Body of pancreas (tissue), 4 donors: ENCODE measurements at regions not wholly inside any gene's neighbourhood (a gene's known extent, or its start where the extent isn't known, plus 50 kb on each side); places are given as distances from the start of the nearest gene placed in this dataset.

Experiments
- ATAC-seq: fragments of 150-250 bp; one replicate; pipeline ENCODE4 v1.9.1; 2016
- DNase-seq, 4 donors: peaks; one replicate each; pipeline ENCODE4 v3.0.0-alpha.2; 2019
- H3K27ac ChIP-seq, 4 donors: fragments of 200-600 bp; sonication (generic); 1 replicate in 3 of 4; 2 replicates in 1 of 4; pipeline versions ENCODE4 v1.5.1 to v1.6.1; 2016 to 2019; ENCODE audit warnings: mild to moderate bottlenecking in 1 of 4, mixed read lengths in 1 of 4, moderate library complexity in 1 of 4
- H3K27me3 ChIP-seq, 2 donors: fragments of 200-600 bp; sonication (generic); one replicate each; pipeline ENCODE4 v1.6.0; 2016; ENCODE audit warnings: mild to moderate bottlenecking in 1 of 2
- H3K36me3 ChIP-seq, 2 donors: fragments of 200-600 bp; sonication (generic); replicated peaks in 1 of 2; 2 replicates each; pipeline ENCODE4 v1.5.1; 2016; ENCODE audit warnings: low read depth in 2 of 2; ENCODE audit not compliant: insufficient read depth in 1 of 2
- H3K4me1 ChIP-seq: fragments of 200-600 bp; sonication (generic); one replicate; pipeline ENCODE4 v1.6.0; 2016
- H3K4me3 ChIP-seq, 2 donors: fragments of 200-600 bp; sonication (generic); 1 replicate in 1 of 2; 2 replicates in 1 of 2; pipeline ENCODE4 v1.5.1; 2016 to 2019
- H3K9me3 ChIP-seq, 3 donors: fragments of 200-600 bp; sonication (generic); 1 replicate in 2 of 3; 2 replicates in 1 of 3; pipeline ENCODE4 v1.5.1; 2016
- POLR2A ChIP-seq, 3 donors: fragments of 450-650 bp; IDR thresholded peaks; one replicate each; pipeline ENCODE4 v1.6.1; 2016; ENCODE audit warnings: antibody characterized with exemption in 3 of 3, mild to moderate bottlenecking in 2 of 3
- WGBS, 2 donors: methylation state at CpG; one replicate each; pipeline ENCODE4 v1.1.5; 2017; 5-methylcytosine and 5-hydroxymethylcytosine counted together
- intact Hi-C: fragments of 100-400 bp; cut with DNase I; formaldehyde crosslinking; loops from one replicate; pipeline ENCODE4 v1.15.1; 2023
- TF ChIP-seq, protein P1 (sequence below), 7 experiments: fragments of 450-650 bp in 4 of 7; fragments of 200-600 bp in 3 of 7; sonication (generic) in 3 of 7; IDR thresholded peaks; one replicate each; pipeline ENCODE4 v1.5.1; 2016 to 2019; ENCODE audit warnings: antibody characterized with exemption in 7 of 7

DNA sequence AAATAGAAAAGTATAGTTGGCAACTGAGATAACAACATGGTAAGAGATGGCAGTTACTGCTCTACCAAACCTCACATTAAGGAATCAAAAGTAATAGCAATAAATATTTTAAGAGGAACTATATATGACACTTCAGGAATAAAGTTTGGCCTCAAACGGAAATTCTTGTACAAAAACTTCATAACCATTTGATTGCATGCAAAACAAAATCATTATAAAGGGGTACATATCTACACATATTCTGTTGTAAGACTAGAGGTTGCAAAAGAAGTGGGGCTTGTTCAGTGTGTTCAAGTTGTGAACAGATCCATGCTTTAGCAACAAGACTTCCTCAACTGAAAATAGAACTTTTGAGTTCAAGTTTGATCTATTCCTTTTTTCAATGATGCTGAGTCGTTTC lies 133.5 kb upstream of the MIR17HG start:
- DNase-seq: no peak
- Histone ChIP-seq H3K36me3 (no peaks in the 10 kb centered on the region), H3K27me3 (no peaks in the 10 kb centered on the region), H3K9me3 (no peaks in the 10 kb centered on the region), H3K4me3 (no peak overlapping the region), H3K27ac (no peak overlapping the region), H3K4me1 (no peaks in the 10 kb centered on the region)
- no peak for ATAC-seq
- WGBS, 2 donors: 29 to 47% methylated on average over 2 of the region's 2 CpGs
- no peak for TF ChIP-seq POLR2A (IDR thresholded peaks at IDR 0.05)
- TF ChIP-seq, protein P1, sequence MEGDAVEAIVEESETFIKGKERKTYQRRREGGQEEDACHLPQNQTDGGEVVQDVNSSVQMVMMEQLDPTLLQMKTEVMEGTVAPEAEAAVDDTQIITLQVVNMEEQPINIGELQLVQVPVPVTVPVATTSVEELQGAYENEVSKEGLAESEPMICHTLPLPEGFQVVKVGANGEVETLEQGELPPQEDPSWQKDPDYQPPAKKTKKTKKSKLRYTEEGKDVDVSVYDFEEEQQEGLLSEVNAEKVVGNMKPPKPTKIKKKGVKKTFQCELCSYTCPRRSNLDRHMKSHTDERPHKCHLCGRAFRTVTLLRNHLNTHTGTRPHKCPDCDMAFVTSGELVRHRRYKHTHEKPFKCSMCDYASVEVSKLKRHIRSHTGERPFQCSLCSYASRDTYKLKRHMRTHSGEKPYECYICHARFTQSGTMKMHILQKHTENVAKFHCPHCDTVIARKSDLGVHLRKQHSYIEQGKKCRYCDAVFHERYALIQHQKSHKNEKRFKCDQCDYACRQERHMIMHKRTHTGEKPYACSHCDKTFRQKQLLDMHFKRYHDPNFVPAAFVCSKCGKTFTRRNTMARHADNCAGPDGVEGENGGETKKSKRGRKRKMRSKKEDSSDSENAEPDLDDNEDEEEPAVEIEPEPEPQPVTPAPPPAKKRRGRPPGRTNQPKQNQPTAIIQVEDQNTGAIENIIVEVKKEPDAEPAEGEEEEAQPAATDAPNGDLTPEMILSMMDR (IDR thresholded peaks at IDR 0.05): no peak
- intact Hi-C loops: no loop called here

DNA sequence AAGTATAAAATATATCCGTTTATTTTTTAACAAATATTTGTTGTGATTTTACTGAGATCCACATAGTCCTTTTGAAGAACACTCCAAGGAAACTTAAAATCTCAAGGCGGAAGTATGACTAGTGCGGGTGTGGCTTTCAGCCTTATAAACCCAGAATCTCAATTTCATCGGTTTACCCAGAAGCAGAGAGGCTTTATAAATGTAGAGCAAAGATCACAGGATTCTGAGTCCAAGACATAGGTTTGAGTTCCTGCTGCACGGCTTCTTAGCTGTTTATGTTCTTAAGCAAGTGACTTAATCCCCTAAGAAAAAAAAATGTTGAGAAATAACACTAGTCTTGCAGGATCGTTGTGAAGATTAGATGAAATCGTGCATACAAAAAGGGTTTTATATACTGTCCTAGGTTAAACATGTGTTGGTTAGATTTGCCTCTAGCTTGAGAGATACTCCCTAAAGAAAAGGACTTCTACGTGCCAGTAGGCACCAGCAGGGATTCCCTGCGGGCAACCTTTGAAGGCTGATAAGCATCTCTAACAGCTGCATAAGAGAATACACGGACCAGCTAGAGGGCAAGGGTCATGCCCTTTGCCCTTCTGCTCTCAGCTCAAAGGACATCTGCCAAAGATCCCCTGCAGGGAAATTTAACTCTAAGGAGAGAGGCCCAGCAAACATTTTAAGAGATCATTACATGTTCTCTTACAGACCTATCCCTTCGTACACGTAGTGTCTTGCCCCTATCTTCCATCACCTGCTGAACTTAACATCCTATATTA lies 130.4 kb upstream of the MIR17HG start:
- H3K4me3 ChIP-seq: no peak overlapping the region
- H3K27me3 ChIP-seq: no peaks in the 10 kb centered on the region
- no peak overlapping the region for H3K27ac ChIP-seq
- 44 to 52% methylated on average over 12 of the region's 12 CpGs for WGBS, 2 donors
- intact Hi-C loops: no loop called here
- no peaks in the 10 kb centered on the region for H3K4me1 ChIP-seq
- DNase-seq (no peak), ATAC-seq (no peak)
- no peaks in the 10 kb centered on the region for H3K9me3 ChIP-seq
- no peak for TF ChIP-seq POLR2A (IDR thresholded peaks at IDR 0.05)
- TF ChIP-seq, protein P1 (IDR thresholded peaks at IDR 0.05): no peak
- H3K36me3 ChIP-seq: no peaks in the 10 kb centered on the region

DNA sequence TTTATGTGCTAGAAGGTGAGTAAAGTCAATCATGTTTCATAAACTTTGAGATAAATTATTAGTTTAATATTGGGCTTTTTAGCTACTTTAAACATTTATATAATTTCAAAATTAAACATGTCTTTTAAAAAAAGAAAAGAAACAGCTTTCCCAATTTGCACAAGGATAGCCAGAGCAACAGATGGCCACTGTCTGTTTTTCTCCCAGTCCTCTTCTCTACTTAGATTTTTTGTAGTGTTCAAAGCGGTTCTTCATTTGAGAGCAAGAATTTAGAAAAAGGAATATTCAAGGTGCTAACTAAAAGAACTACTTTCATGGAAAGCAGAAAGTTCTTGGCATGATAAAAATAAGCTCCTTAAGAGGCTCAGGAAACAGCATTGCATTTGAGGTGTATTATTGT lies 128.3 kb upstream of the MIR17HG start:
- H3K27ac ChIP-seq: no peak overlapping the region
- no peaks in the 10 kb centered on the region for H3K9me3 ChIP-seq
- WGBS, 2 donors: 68 to 71% methylated on average over 1 of the region's 1 CpG
- DNase-seq (no peak), ATAC-seq (no peak)
- intact Hi-C loops: no loop called here
- H3K4me3 ChIP-seq: no peak overlapping the region
- H3K4me1 ChIP-seq: no peaks in the 10 kb centered on the region
- H3K36me3 ChIP-seq: no peaks in the 10 kb centered on the region
- TF ChIP-seq, protein P1 (IDR thresholded peaks at IDR 0.05): no peak
- TF ChIP-seq POLR2A (IDR thresholded peaks at IDR 0.05): no peak
- no peaks in the 10 kb centered on the region for H3K27me3 ChIP-seq

DNA sequence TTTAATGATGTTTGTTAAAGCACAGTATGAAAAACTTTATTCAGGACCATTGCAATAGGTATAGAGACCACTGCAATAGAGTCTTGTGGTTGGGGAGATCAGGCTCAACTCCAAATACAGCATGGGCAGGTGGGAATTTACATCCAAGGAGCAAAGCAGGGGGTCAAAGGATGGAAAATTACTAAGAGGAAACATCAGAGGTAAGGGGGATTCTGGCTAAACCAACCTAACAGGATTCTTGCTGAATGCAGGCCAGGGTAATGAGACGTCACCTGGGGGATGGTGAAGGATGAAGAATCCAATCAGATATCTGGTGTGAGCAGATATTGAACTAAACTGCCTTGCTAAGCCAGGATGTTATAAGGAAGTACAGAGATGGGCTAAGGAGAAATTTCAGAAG lies 126.6 kb upstream of the MIR17HG start:
- WGBS, 2 donors: 28 to 32% methylated on average over 1 of the region's 1 CpG
- H3K4me1 ChIP-seq: no peaks in the 10 kb centered on the region
- no peak for TF ChIP-seq POLR2A (IDR thresholded peaks at IDR 0.05)
- TF ChIP-seq, protein P1 (IDR thresholded peaks at IDR 0.05): no peak

DNA sequence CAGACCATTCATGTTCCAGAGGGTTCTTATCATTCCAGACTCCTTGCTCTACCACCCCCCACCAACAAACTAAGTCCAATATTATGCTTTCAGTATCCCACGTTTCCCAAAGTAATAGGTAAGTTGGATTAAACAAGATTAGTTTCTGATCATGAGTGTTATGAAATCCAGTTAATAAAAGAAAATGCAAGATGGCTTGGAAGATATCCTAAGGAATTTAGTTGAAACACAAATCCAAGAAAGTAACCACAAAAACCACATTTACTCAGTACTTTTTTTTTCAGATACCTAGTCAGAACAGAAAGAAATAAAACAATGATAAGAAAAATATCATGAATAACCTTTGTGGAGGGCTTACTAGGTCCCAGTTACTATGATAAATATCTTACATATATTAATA lies 119.4 kb upstream of the MIR17HG start:
- no peaks in the 10 kb centered on the region for H3K27me3 ChIP-seq
- H3K36me3 ChIP-seq: no peaks in the 10 kb centered on the region
- WGBS, 2 donors: 41 to 43% methylated on average over 1 of the region's 1 CpG
- H3K9me3 ChIP-seq: no peaks in the 10 kb centered on the region
- no peak for ATAC-seq
- no peaks in the 10 kb centered on the region for H3K4me1 ChIP-seq
- no peak for DNase-seq
- H3K4me3 ChIP-seq: no peak overlapping the region
- no peak overlapping the region for H3K27ac ChIP-seq
- TF ChIP-seq, protein P1 (IDR thresholded peaks at IDR 0.05): no peak
- TF ChIP-seq POLR2A (IDR thresholded peaks at IDR 0.05): no peak
- intact Hi-C loops: no loop called here

More for the DNA sequence above, 126.6 kb upstream of the MIR17HG start:
- intact Hi-C loops: no loop called here
- DNase-seq: no peak
- no peak for ATAC-seq
- no peaks in the 10 kb centered on the region for H3K36me3 ChIP-seq
- H3K27ac ChIP-seq: no peak overlapping the region
- no peaks in the 10 kb centered on the region for H3K9me3 ChIP-seq
- no peaks in the 10 kb centered on the region for H3K27me3 ChIP-seq
- no peak overlapping the region for H3K4me3 ChIP-seq
